ENCODE measurements at regions not wholly inside any gene's neighbourhood (a gene's known extent, or its start where the extent isn't known, plus 50 kb on each side); places are given as distances from the start of the nearest gene placed in this dataset.

GRCh38 chr1:60857851-60858250, 224.5 kb upstream of the NFIA start:
- TF ChIP-seq BACH1 (IDR thresholded peaks at IDR 0.05; ENCODE audit: low read length) (no peak), ZNF274 (IDR thresholded peaks at IDR 0.05; ENCODE audit: borderline replicate concordance, extremely low read depth, low read length) (no peak), YY1 (IDR thresholded peaks at IDR 0.05; ENCODE audit: low read depth, low read length) (no peak), ATF3 (IDR thresholded peaks at IDR 0.05; ENCODE audit: insufficient read depth, low read depth, low read length) (no peak), HDAC6 (IDR thresholded peaks at IDR 0.05; ENCODE audit: low read depth, low read length) (no peak), CHD1 (IDR thresholded peaks at IDR 0.05; ENCODE audit: low read depth, low read length) (no peak), SP4 (IDR thresholded peaks at IDR 0.05; ENCODE audit: low read length) (no peak), TBP (IDR thresholded peaks at IDR 0.05; ENCODE audit: low read depth, low read length) (no peak), SP2 (IDR thresholded peaks at IDR 0.05; ENCODE audit: low read length) (no peak), BRCA1 (IDR thresholded peaks at IDR 0.05; ENCODE audit: low read depth, low read length) (no peak), EZH2 (IDR thresholded peaks at IDR 0.05; ENCODE audit: low read depth, low read length, severe bottlenecking) (no peak)
- TF ChIP-seq, protein P1, sequence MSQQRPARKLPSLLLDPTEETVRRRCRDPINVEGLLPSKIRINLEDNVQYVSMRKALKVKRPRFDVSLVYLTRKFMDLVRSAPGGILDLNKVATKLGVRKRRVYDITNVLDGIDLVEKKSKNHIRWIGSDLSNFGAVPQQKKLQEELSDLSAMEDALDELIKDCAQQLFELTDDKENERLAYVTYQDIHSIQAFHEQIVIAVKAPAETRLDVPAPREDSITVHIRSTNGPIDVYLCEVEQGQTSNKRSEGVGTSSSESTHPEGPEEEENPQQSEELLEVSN (IDR thresholded peaks at IDR 0.05), result no peak
- DNase-seq (ENCODE audit: low read depth in 1 of 2, low spot score in 2 of 2), result no peak
- H3K79me1 ChIP-seq (ENCODE audit: low read depth, low read length), result no peaks in the 10 kb centered on the region
- no peak overlapping the region for H2BK20ac ChIP-seq (ENCODE audit: low read length)
- no peak overlapping the region for H2BK5ac ChIP-seq (ENCODE audit: low read depth, low read length)
- no peak overlapping the region for H2BK12ac ChIP-seq (ENCODE audit: low read depth, low read length)
- no peak overlapping the region for H2BK120ac ChIP-seq (replicated peaks; ENCODE audit: low read depth, low read length)
- H4K8ac ChIP-seq (ENCODE audit: extremely low read depth, insufficient read depth, low read length), result no peak overlapping the region
- H3K23me2 ChIP-seq (ENCODE audit: low read depth, low read length), result no peaks in the 10 kb centered on the region
- ChIA-PET CTCF (ENCODE audit: partially characterized antibody) (interaction anchor here (0.8 to 3.2 kb wide), 3 partner anchors 10 to 121 kb away, joined by 3 to 23 read pairs (median 3); no protein-coding TSS in a partner anchor), POLR2A (ENCODE audit: partially characterized antibody) (no interaction called here)
- no peak overlapping the region for H3K27ac ChIP-seq (ENCODE audit: low read depth, low read length)
- H4K5ac ChIP-seq (ENCODE audit: insufficient read length, low read depth, low read length), result no peak overlapping the region
- H2BK15ac ChIP-seq (ENCODE audit: low read length), result no peak overlapping the region
- no peak overlapping the region for H3K14ac ChIP-seq (ENCODE audit: insufficient read length)
- H2AFZ ChIP-seq (ENCODE audit: low read length), result no peak overlapping the region
- FAIRE-seq, result no peak
- H3K4me1 ChIP-seq (replicated peaks in 1 of 4; ENCODE audit: control insufficient read depth in 3 of 4, insufficient read depth in 4 of 4, low read length in 3 of 4), result peaks cover 0 to 9% (median 4%) of the 10 kb centered on the region in 4 experiments; a peak in 1 of 7 replicates
- H3K27me3 ChIP-seq (replicated peaks in 1 of 4; ENCODE audit: control insufficient read depth in 3 of 4, extremely low read depth in 1 of 4, insufficient read depth in 3 of 4, low read length in 3 of 4), result no peaks in the 10 kb centered on the region; a peak in 1 of 7 replicates
- no peak overlapping the region for H4K91ac ChIP-seq (replicated peaks; ENCODE audit: insufficient read length, low read length)
- no peak overlapping the region for H3K56ac ChIP-seq (replicated peaks; ENCODE audit: insufficient read length, low read depth, low read length)
- H3K79me2 ChIP-seq (ENCODE audit: control insufficient read depth in 1 of 2, insufficient read depth in 2 of 2, low read length in 2 of 2), result no peaks in the 10 kb centered on the region
- no peaks in the 10 kb centered on the region for H4K20me1 ChIP-seq (replicated peaks in 1 of 2; ENCODE audit: control insufficient read depth in 1 of 2, insufficient read depth in 2 of 2, low read length in 2 of 2)
- WGBS, 2 experiments (ENCODE audit: extremely low coverage in 1 of 2, insufficient coverage in 1 of 2, insufficient read length in 1 of 2, insufficient replicate concordance in 2 of 2, low coverage in 1 of 2, low lambda C conversion rate in 2 of 2, missing lambda C conversion rate in 1 of 2), result 79% methylated on average over 2 of the region's 2 CpGs; no CpG with 5 or more reads in 1 of the 2 experiments
- no peak overlapping the region for H3K9ac ChIP-seq (replicated peaks in 1 of 4; ENCODE audit: extremely low read depth in 1 of 4, low read depth in 3 of 4, low read length in 3 of 4)
- H3K4ac ChIP-seq (replicated peaks; ENCODE audit: insufficient read length, low read depth, low read length), result no peak overlapping the region
- H3K4me2 ChIP-seq (ENCODE audit: insufficient read depth in 1 of 2, low read depth in 2 of 2, low read length in 2 of 2), result no peak overlapping the region
- H3K18ac ChIP-seq (ENCODE audit: extremely low read depth, low read length), result no peak overlapping the region
- no peak overlapping the region for H2AK5ac ChIP-seq (ENCODE audit: low read depth, low read length)
- no peak overlapping the region for H3K4me3 ChIP-seq (ENCODE audit: extremely low read depth in 1 of 4, insufficient read depth in 2 of 4, low read depth in 3 of 4, low read length in 4 of 4)
- H3K36me3 ChIP-seq (ENCODE audit: control insufficient read depth in 2 of 4, insufficient read depth in 4 of 4, low read length in 3 of 4), result no peaks in the 10 kb centered on the region
- H3K23ac ChIP-seq (ENCODE audit: insufficient read length), result no peak overlapping the region
- no peaks in the 10 kb centered on the region for H3K9me3 ChIP-seq (ENCODE audit: insufficient read depth in 2 of 2, low read depth in 1 of 2, low read length in 1 of 2)
